H1 (cell line): ENCODE measurements at regions not wholly inside any gene's neighbourhood (a gene's known extent, or its start where the extent isn't known, plus 50 kb on each side); places are given as distances from the start of the nearest gene placed in this dataset.

Source experiments
- CTCF ChIA-PET: fragments of 300-600 bp; sonication (Branson Sonifier 250); formaldehyde crosslinking; loops from one replicate; lab custom pipeline; 2021; ENCODE audit not compliant: partially characterized antibody; lab: Charles Lee
- POLR2A ChIA-PET: fragments of 300-600 bp; sonication (Branson Sonifier 250); formaldehyde crosslinking; loops from one replicate; lab custom pipeline; 2021; ENCODE audit warnings: inconsistent platforms; ENCODE audit not compliant: partially characterized antibody; lab: Charles Lee
- DNase-seq, 2 experiments: peaks; one replicate each; pipeline versions ENCODE4 v3.0.0 to v3.0.0-alpha.2; 2010 to 2022; ENCODE audit warnings: low spot score in 2 of 2, low read depth in 1 of 2, mixed read lengths in 1 of 2
- FAIRE-seq: peaks from 2 replicates; lab custom pipeline; 2011; peaks lifted over from hg19 to GRCh38; lab: Jason Lieb, UNC
- H2AFZ ChIP-seq: 2 replicates; pipeline ENCODE4 v1.8.1; 2012; ENCODE audit warnings: low read length, inconsistent platforms
- H2AK5ac ChIP-seq: 2 replicates; pipeline ENCODE4 v1.6.1; 2013; ENCODE audit warnings: low read depth, low read length
- H2BK120ac ChIP-seq: replicated peaks from 2 replicates; pipeline ENCODE3; 2013; ENCODE audit warnings: low read depth, low read length, inconsistent platforms
- H2BK12ac ChIP-seq: 2 replicates; pipeline ENCODE4 v1.6.1; 2013; ENCODE audit warnings: low read depth, low read length
- H2BK15ac ChIP-seq: 2 replicates; pipeline ENCODE4 v1.6.1; 2013; ENCODE audit warnings: low read length
- H2BK20ac ChIP-seq: 2 replicates; pipeline ENCODE4 v1.6.1; 2013; ENCODE audit warnings: low read length
- H2BK5ac ChIP-seq: 2 replicates; pipeline ENCODE4 v1.6.1; 2013; ENCODE audit warnings: low read depth, low read length
- H3K14ac ChIP-seq: 2 replicates; pipeline ENCODE4 v1.6.1; 2013; ENCODE audit warnings: inconsistent platforms; ENCODE audit not compliant: insufficient read length
- H3K18ac ChIP-seq: 2 replicates; pipeline ENCODE4 v1.6.1; 2013; ENCODE audit warnings: low read length; ENCODE audit errors: extremely low read depth
- H3K23ac ChIP-seq: 2 replicates; pipeline ENCODE4 v1.6.1; 2013; ENCODE audit warnings: inconsistent platforms; ENCODE audit not compliant: insufficient read length
- H3K23me2 ChIP-seq: 2 replicates; pipeline ENCODE4 v1.6.1; 2013; ENCODE audit warnings: low read depth, low read length
- H3K27ac ChIP-seq: 2 replicates; pipeline ENCODE4 v1.6.1; 2011; ENCODE audit warnings: low read depth, low read length, inconsistent platforms
- H3K27me3 ChIP-seq, 4 experiments: replicated peaks in 1 of 4; 1 replicate in 1 of 4; 2 replicates in 3 of 4; pipeline versions ENCODE4 v1.6.1 to v1.8.1; 2011 to 2013; ENCODE audit warnings: low read length in 3 of 4, mild to moderate bottlenecking in 3 of 4, inconsistent platforms in 2 of 4, mixed read lengths in 2 of 4, moderate library complexity in 1 of 4; ENCODE audit not compliant: control insufficient read depth in 3 of 4, insufficient read depth in 3 of 4; ENCODE audit errors: extremely low read depth in 1 of 4
- H3K36me3 ChIP-seq, 4 experiments: 2 replicates each; pipeline versions ENCODE4 v1.6.1 to v1.8.1; 2011 to 2013; ENCODE audit warnings: mild to moderate bottlenecking in 4 of 4, low read length in 3 of 4, moderate library complexity in 2 of 4, control low read depth in 1 of 4, inconsistent platforms in 1 of 4; ENCODE audit not compliant: insufficient read depth in 4 of 4, control insufficient read depth in 2 of 4
- H3K4ac ChIP-seq: replicated peaks from 2 replicates; pipeline ENCODE3; 2013; ENCODE audit warnings: low read length, low read depth, mixed read lengths, inconsistent platforms; ENCODE audit not compliant: insufficient read length
- H3K4me1 ChIP-seq, 4 experiments: replicated peaks in 1 of 4; 1 replicate in 1 of 4; 2 replicates in 3 of 4; pipeline versions ENCODE4 v1.6.1 to v1.8.1; 2011 to 2013; ENCODE audit warnings: low read length in 3 of 4, inconsistent platforms in 2 of 4, mixed read lengths in 1 of 4; ENCODE audit not compliant: insufficient read depth in 4 of 4, control insufficient read depth in 3 of 4
- H3K4me2 ChIP-seq, 2 experiments: 2 replicates each; pipeline versions ENCODE4 v1.6.1 to v1.8.1; 2011 to 2013; ENCODE audit warnings: low read depth in 2 of 2, low read length in 2 of 2, control low read depth in 1 of 2, inconsistent platforms in 1 of 2, mild to moderate bottlenecking in 1 of 2; ENCODE audit not compliant: insufficient read depth in 1 of 2
- H3K4me3 ChIP-seq, 4 experiments: fragments of 200-600, 300-600 bp in 1 of 4; sonication (generic), shearing (Covaris generic), sonication (Bioruptor Twin) in 1 of 4; 2 replicates each; pipeline versions ENCODE4 v1.5.1 to v1.8.1; 2011 to 2016; ENCODE audit warnings: low read length in 4 of 4, low read depth in 3 of 4, control low read depth in 2 of 4, inconsistent platforms in 2 of 4, mild to moderate bottlenecking in 2 of 4, mixed read lengths in 1 of 4, moderate library complexity in 1 of 4; ENCODE audit not compliant: insufficient read depth in 2 of 4; ENCODE audit errors: extremely low read depth in 1 of 4
- H3K56ac ChIP-seq: replicated peaks from 2 replicates; pipeline ENCODE3; 2013; ENCODE audit warnings: low read depth, mild to moderate bottlenecking, mixed read lengths, low read length, inconsistent platforms; ENCODE audit not compliant: insufficient read length
- H3K79me1 ChIP-seq: 2 replicates; pipeline ENCODE4 v1.6.1; 2013; ENCODE audit warnings: low read depth, low read length, control low read depth
- H3K79me2 ChIP-seq, 2 experiments: 2 replicates each; pipeline versions ENCODE4 v1.6.1 to v1.8.1; 2012 to 2013; ENCODE audit warnings: low read length in 2 of 2, mild to moderate bottlenecking in 2 of 2, inconsistent platforms in 1 of 2; ENCODE audit not compliant: insufficient read depth in 2 of 2, control insufficient read depth in 1 of 2
- H3K9ac ChIP-seq, 4 experiments: replicated peaks in 1 of 4; 1 replicate in 1 of 4; 2 replicates in 3 of 4; pipeline versions ENCODE4 v1.6.1 to v1.8.1; 2011 to 2013; ENCODE audit warnings: low read depth in 3 of 4, low read length in 3 of 4, control low read depth in 2 of 4, mild to moderate bottlenecking in 2 of 4, moderate library complexity in 2 of 4, inconsistent platforms in 1 of 4; ENCODE audit errors: extremely low read depth in 1 of 4
- H3K9me3 ChIP-seq, 2 experiments: 2 replicates each; pipeline versions ENCODE4 v1.6.1 to v1.8.1; 2012 to 2013; ENCODE audit warnings: mild to moderate bottlenecking in 2 of 2, moderate library complexity in 2 of 2, control low read depth in 1 of 2, inconsistent platforms in 1 of 2, low read depth in 1 of 2, low read length in 1 of 2, mixed read lengths in 1 of 2; ENCODE audit not compliant: insufficient read depth in 2 of 2
- H4K20me1 ChIP-seq, 2 experiments: replicated peaks in 1 of 2; 2 replicates each; pipeline versions ENCODE3 to v1.8.1; 2011 to 2013; ENCODE audit warnings: inconsistent platforms in 2 of 2, low read length in 2 of 2, mild to moderate bottlenecking in 1 of 2; ENCODE audit not compliant: insufficient read depth in 2 of 2, control insufficient read depth in 1 of 2
- H4K5ac ChIP-seq: 2 replicates; pipeline ENCODE4 v1.6.1; 2013; ENCODE audit warnings: low read length, low read depth, mixed read lengths, inconsistent platforms; ENCODE audit not compliant: insufficient read length
- H4K8ac ChIP-seq: 2 replicates; pipeline ENCODE4 v1.8.0; 2013; ENCODE audit warnings: mild to moderate bottlenecking, moderate library complexity, low read length, inconsistent platforms; ENCODE audit not compliant: insufficient read depth; ENCODE audit errors: extremely low read depth
- H4K91ac ChIP-seq: replicated peaks from 2 replicates; pipeline ENCODE3; 2013; ENCODE audit warnings: low read length, mixed read lengths, inconsistent platforms; ENCODE audit not compliant: insufficient read length
- KDM5A ChIP-seq: fragments of 200-600 bp; IDR thresholded peaks from 2 replicates; pipeline ENCODE4 v1.7.1; 2012; ENCODE audit warnings: mild to moderate bottlenecking, low read length, inconsistent platforms, mixed read lengths
- TAF7 ChIP-seq: optimal IDR thresholded peaks from 2 replicates; pipeline ENCODE3; 2011; ENCODE audit warnings: low read depth, mild to moderate bottlenecking, inconsistent platforms, low read length, moderate library complexity, borderline replicate concordance
- WGBS, 2 experiments: shearing (Covaris generic) in 1 of 2; methylation state at CpG; one replicate each; pipeline versions ENCODE4 v1.1.6 to v1.1.7; 2013 to 2015; ENCODE audit warnings: low lambda C conversion rate in 2 of 2, mixed read lengths in 2 of 2, inconsistent platforms in 1 of 2, low coverage in 1 of 2, missing lambda C conversion rate in 1 of 2; ENCODE audit not compliant: insufficient replicate concordance in 2 of 2, insufficient coverage in 1 of 2, insufficient read length in 1 of 2; ENCODE audit errors: extremely low coverage in 1 of 2, missing lambda C conversion rate in 1 of 2; 5-methylcytosine and 5-hydroxymethylcytosine counted together

GRCh38 chr16:13863075-13863765 is 56.7 kb upstream of the ERCC4 start:
- Histone ChIP-seq H3K79me1 (no peaks in the 10 kb centered on the region), H3K9ac (no peak overlapping the region), H3K27ac (no peak overlapping the region), H4K20me1 (no peaks in the 10 kb centered on the region), H3K4ac (no peak overlapping the region), H4K91ac (no peak overlapping the region), H3K18ac (no peak overlapping the region), H2AFZ (no peak overlapping the region), H2BK5ac (no peak overlapping the region), H3K9me3 (0 out of 4 replicates have a peak, but pooled peaks cover 0 to 6% of the 10 kb centered on the region in 2 experiments), H3K14ac (no peak overlapping the region), H2BK12ac (no peak overlapping the region), H3K23ac (no peak overlapping the region), H3K23me2 (no peaks in the 10 kb centered on the region; the same call in 1 of the 2 replicates), H2BK15ac (no peak overlapping the region), H4K5ac (no peak overlapping the region), H3K79me2 (no peaks in the 10 kb centered on the region), H3K4me3 (no peak overlapping the region), H3K36me3 (no peaks in the 10 kb centered on the region), H4K8ac (no peak overlapping the region), H3K56ac (no peak overlapping the region), H3K4me1 (no peaks in the 10 kb centered on the region), H2BK20ac (no peak overlapping the region), H2AK5ac (no peak overlapping the region), H3K4me2 (no peak overlapping the region), H3K27me3 (no peaks in the 10 kb centered on the region), H2BK120ac (no peak overlapping the region)
- POLR2A ChIA-PET: interaction anchor here (0.6 kb wide), 1 partner anchor 119 kb away, joined by 3 read pairs; no protein-coding TSS in a partner anchor
- DNase-seq: no peak
- TF ChIP-seq KDM5A: no peak
- no peak for TF ChIP-seq TAF7
- no peak for FAIRE-seq
- 85% methylated on average over 4 of the region's 4 CpGs; no CpG with 5 or more reads in 1 of the 2 experiments for WGBS, 2 experiments
- CTCF ChIA-PET: interaction anchor here (1.2 to 3.6 kb wide), 4 partner anchors 11 to 23 kb away, joined by 3 to 21 read pairs (median 5); no protein-coding TSS in a partner anchor
